ENCODE measurements at regions not wholly inside any gene's neighbourhood (a gene's known extent, or its start where the extent isn't known, plus 50 kb on each side); places are given as distances from the start of the nearest gene placed in this dataset.

DNA sequence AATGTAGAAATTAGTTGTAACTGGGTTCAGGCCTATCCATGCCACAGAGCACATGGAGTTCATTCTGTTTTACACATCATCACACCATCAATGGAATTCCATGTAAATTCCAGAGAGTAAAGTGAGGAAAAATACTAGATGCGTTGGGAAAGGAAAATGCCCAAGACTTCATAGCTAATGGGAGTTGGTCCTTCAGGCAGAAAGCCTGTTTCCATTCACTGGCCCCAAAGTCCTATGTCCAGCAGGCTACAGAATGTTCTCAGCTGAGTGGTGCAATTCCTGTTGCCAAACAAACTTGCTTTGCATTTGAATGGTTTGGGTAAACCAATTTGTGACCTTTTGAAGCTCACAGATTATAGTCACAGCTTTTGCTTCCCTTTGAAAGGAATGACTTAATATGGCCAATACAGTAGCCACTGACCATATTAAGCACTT, 164.6 kb upstream of the PFN2 start:
- no peak overlapping the region for H2BK12ac ChIP-seq (ENCODE audit: low read depth, low read length)
- no peak overlapping the region for H3K4ac ChIP-seq (replicated peaks; ENCODE audit: insufficient read length, low read depth, low read length)
- no peak overlapping the region for H2AFZ ChIP-seq (ENCODE audit: low read length)
- H3K23me2 ChIP-seq (ENCODE audit: low read depth, low read length) = no peaks in the 10 kb centered on the region
- no peak overlapping the region for H3K56ac ChIP-seq (replicated peaks; ENCODE audit: insufficient read length, low read depth, low read length)
- H3K4me3 ChIP-seq (ENCODE audit: extremely low read depth in 1 of 4, insufficient read depth in 2 of 4, low read depth in 3 of 4, low read length in 4 of 4) = no peak overlapping the region
- no peak overlapping the region for H2BK20ac ChIP-seq (ENCODE audit: low read length)
- TF ChIP-seq CHD1 (IDR thresholded peaks at IDR 0.05; ENCODE audit: low read depth, low read length) (no peak), TEAD4 (IDR thresholded peaks at IDR 0.05; ENCODE audit: low read depth, low read length) (no peak), SP2 (IDR thresholded peaks at IDR 0.05; ENCODE audit: low read length) (no peak)
- H3K9ac ChIP-seq (replicated peaks in 1 of 4; ENCODE audit: extremely low read depth in 1 of 4, low read depth in 3 of 4, low read length in 3 of 4) = no peak overlapping the region
- H3K4me2 ChIP-seq (ENCODE audit: insufficient read depth in 1 of 2, low read depth in 2 of 2, low read length in 2 of 2) = no peak overlapping the region
- no peaks in the 10 kb centered on the region for H3K79me2 ChIP-seq (ENCODE audit: control insufficient read depth in 1 of 2, insufficient read depth in 2 of 2, low read length in 2 of 2)
- no peaks in the 10 kb centered on the region for H3K27me3 ChIP-seq (replicated peaks in 1 of 4; ENCODE audit: control insufficient read depth in 3 of 4, extremely low read depth in 1 of 4, insufficient read depth in 3 of 4, low read length in 3 of 4)
- peaks cover 4 to 7% (median 6%) of the 10 kb centered on the region in 4 experiments; a peak in 6 of 7 replicates for H3K4me1 ChIP-seq (replicated peaks in 1 of 4; ENCODE audit: control insufficient read depth in 3 of 4, insufficient read depth in 4 of 4, low read length in 3 of 4)
- H3K18ac ChIP-seq (ENCODE audit: extremely low read depth, low read length) = no peak overlapping the region
- DNase-seq (ENCODE audit: low read depth in 1 of 2, low spot score in 2 of 2) = no peak
- no peak overlapping the region for H2BK5ac ChIP-seq (ENCODE audit: low read depth, low read length)
- no peak overlapping the region for H3K27ac ChIP-seq (ENCODE audit: low read depth, low read length)
- no peaks in the 10 kb centered on the region for H4K20me1 ChIP-seq (replicated peaks in 1 of 2; ENCODE audit: control insufficient read depth in 1 of 2, insufficient read depth in 2 of 2, low read length in 2 of 2)
- no peaks in the 10 kb centered on the region for H3K36me3 ChIP-seq (ENCODE audit: control insufficient read depth in 2 of 4, insufficient read depth in 4 of 4, low read length in 3 of 4)
- H4K5ac ChIP-seq (ENCODE audit: insufficient read length, low read depth, low read length) = no peak overlapping the region
- H4K8ac ChIP-seq (ENCODE audit: extremely low read depth, insufficient read depth, low read length) = no peak overlapping the region
- no peak overlapping the region for H2AK5ac ChIP-seq (ENCODE audit: low read depth, low read length)
- no peak overlapping the region for H4K91ac ChIP-seq (replicated peaks; ENCODE audit: insufficient read length, low read length)
- no peaks in the 10 kb centered on the region for H3K79me1 ChIP-seq (ENCODE audit: low read depth, low read length)
- WGBS, 2 experiments (ENCODE audit: extremely low coverage in 1 of 2, insufficient coverage in 1 of 2, insufficient read length in 1 of 2, insufficient replicate concordance in 2 of 2, low coverage in 1 of 2, low lambda C conversion rate in 2 of 2, missing lambda C conversion rate in 1 of 2) = 78% methylated on average over 1 of the region's 1 CpG; no CpG with 5 or more reads in 1 of the 2 experiments
- H3K9me3 ChIP-seq (ENCODE audit: insufficient read depth in 2 of 2, low read depth in 1 of 2, low read length in 1 of 2) = no peaks in the 10 kb centered on the region
- no peak overlapping the region for H3K23ac ChIP-seq (ENCODE audit: insufficient read length)
- POLR2A ChIA-PET (ENCODE audit: partially characterized antibody) = interaction anchor here (0.7 to 1.3 kb wide), 2 partner anchors 13 to 23 kb away, joined by 3 read pairs; no protein-coding TSS in a partner anchor
- no peak overlapping the region for H2BK120ac ChIP-seq (replicated peaks; ENCODE audit: low read depth, low read length)
- FAIRE-seq = no peak
- H2BK15ac ChIP-seq (ENCODE audit: low read length) = no peak overlapping the region
- CTCF ChIA-PET (ENCODE audit: partially characterized antibody) = interaction anchor here (0.6 to 1.2 kb wide), 2 partner anchors 41 to 85 kb away, joined by 3 to 5 read pairs; no protein-coding TSS in a partner anchor
- no peak overlapping the region for H3K14ac ChIP-seq (ENCODE audit: insufficient read length)
